ENCODE measurements at regions not wholly inside any gene's neighbourhood (a gene's known extent, or its start where the extent isn't known, plus 50 kb on each side); places are given as distances from the start of the nearest gene placed in this dataset.

DNA sequence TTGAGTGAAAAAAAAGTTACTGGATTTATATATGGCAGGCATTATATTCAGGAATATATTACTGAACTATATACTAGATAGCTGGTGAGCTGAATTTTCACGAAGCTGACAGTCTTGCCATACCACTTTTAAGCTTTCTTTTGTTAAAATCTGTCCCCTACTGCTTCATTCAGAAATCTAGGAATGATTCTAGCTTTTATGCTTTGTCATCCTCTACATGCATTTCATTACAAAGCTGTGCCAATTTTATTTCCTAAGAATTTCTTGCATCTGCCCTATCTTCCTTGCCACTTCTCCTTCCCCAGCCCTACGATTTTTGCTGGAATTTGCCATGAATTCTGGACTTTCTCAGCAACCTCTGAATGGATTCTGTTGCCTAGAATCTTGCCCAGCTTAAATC is 158.5 kb upstream of the ADGRB3 start:
- no peak overlapping the region for H3K4me3 ChIP-seq (replicated peaks; ENCODE audit: low read depth, low read length)
- no peak for DNase-seq (ENCODE audit: extremely low read depth, insufficient read length)
- TF ChIP-seq CTCF (IDR thresholded peaks at IDR 0.05; ENCODE audit: insufficient read depth, low read length, poor library complexity, severe bottlenecking): no peak
- H3K27me3 ChIP-seq (replicated peaks; ENCODE audit: control insufficient read depth, insufficient read depth, low read length): no peaks in the 10 kb centered on the region
- no peaks in the 10 kb centered on the region for H3K36me3 ChIP-seq (ENCODE audit: control insufficient read depth, insufficient read depth, low read length)

- Histone ChIP-seq H3K27me3 (replicated peaks; ENCODE audit: control insufficient read depth, insufficient read depth, low read length) (no peaks in the 10 kb centered on the region), H3K4me3 (replicated peaks; ENCODE audit: low read depth, low read length) (no peak overlapping the region), H3K36me3 (ENCODE audit: control insufficient read depth, insufficient read depth, low read length) (no peaks in the 10 kb centered on the region)
- no peak for DNase-seq (ENCODE audit: extremely low read depth, insufficient read length)
- no peak for TF ChIP-seq CTCF (IDR thresholded peaks at IDR 0.05; ENCODE audit: insufficient read depth, low read length, poor library complexity, severe bottlenecking)
Measured at GRCh38 chr6:68473433-68474210, 161.5 kb upstream of the ADGRB3 start.

DNA sequence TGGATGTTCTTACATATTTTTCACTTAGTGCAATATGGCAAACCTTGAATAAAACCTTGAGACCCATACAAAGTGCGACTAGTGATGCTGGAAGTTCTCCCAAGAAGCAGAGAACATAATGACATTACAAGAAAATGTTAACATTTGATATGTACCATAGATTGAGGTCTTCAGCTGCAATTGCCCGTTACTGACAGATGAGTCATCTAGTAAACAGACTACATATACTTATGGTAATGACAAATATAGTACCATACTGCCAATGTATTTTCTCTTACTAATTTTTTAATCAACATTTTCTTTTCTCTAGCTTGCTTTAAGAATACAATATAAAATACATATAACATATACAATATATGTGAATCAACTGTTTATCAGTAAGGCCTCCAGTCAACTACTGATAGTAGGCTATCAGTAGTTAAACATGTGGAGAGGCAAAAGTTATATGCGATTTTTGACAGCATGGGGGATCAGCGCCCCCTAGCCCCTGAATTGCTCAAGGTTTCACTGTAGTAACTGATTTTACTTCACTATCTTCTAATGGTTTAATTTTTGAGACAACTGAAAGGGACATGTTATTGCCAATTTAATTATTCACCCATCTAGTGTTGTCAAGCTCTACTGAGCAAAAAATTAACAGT is 166.7 kb upstream of the ADGRB3 start:
- H3K36me3 ChIP-seq (ENCODE audit: control insufficient read depth, insufficient read depth, low read length): no peaks in the 10 kb centered on the region
- no peaks in the 10 kb centered on the region for H3K27me3 ChIP-seq (replicated peaks; ENCODE audit: control insufficient read depth, insufficient read depth, low read length)
- DNase-seq (ENCODE audit: extremely low read depth, insufficient read length): no peak
- H3K4me3 ChIP-seq (replicated peaks; ENCODE audit: low read depth, low read length): no peak overlapping the region
- peak; percentile 21 for TF ChIP-seq CTCF (IDR thresholded peaks at IDR 0.05; ENCODE audit: insufficient read depth, low read length, poor library complexity, severe bottlenecking)

DNA sequence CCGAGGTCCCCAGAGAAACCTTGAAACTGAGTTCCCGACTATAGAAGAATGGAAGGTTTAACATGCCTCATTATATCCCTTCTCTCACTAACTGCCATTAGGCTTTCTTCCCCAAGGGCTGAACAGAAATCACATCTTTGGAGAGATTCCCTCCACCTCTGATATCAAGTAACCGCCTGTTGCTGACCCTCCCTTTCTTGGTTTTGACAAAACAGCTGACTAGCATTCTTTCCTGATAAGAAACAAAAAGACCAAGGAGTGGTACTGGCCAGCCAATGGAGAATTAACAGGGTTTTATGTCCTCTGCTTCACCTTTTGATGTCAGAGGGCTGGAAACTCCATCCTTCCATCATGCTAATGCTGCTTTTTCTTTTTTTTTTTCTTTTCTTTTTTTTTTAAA is 176.6 kb upstream of the ADGRB3 start:
- H3K4me3 ChIP-seq (replicated peaks; ENCODE audit: low read depth, low read length): no peak overlapping the region
- no peak for TF ChIP-seq CTCF (IDR thresholded peaks at IDR 0.05; ENCODE audit: insufficient read depth, low read length, poor library complexity, severe bottlenecking)
- no peak for DNase-seq (ENCODE audit: extremely low read depth, insufficient read length)

GRCh38 chr6:68447112-68447511 is 188.0 kb upstream of the ADGRB3 start:
- Histone ChIP-seq H3K36me3 (ENCODE audit: control insufficient read depth, insufficient read depth, low read length) (no peaks in the 10 kb centered on the region), H3K4me3 (replicated peaks; ENCODE audit: low read depth, low read length) (no peak overlapping the region), H3K27me3 (replicated peaks; ENCODE audit: control insufficient read depth, insufficient read depth, low read length) (no peaks in the 10 kb centered on the region)
- TF ChIP-seq CTCF (IDR thresholded peaks at IDR 0.05; ENCODE audit: insufficient read depth, low read length, poor library complexity, severe bottlenecking): no peak
- no peak for DNase-seq (ENCODE audit: extremely low read depth, insufficient read length)

More for the DNA sequence above, 176.6 kb upstream of the ADGRB3 start:
- Histone ChIP-seq H3K36me3 (ENCODE audit: control insufficient read depth, insufficient read depth, low read length) (no peaks in the 10 kb centered on the region), H3K27me3 (replicated peaks; ENCODE audit: control insufficient read depth, insufficient read depth, low read length) (no peaks in the 10 kb centered on the region)
